ENCODE measurements at regions not wholly inside any gene's neighbourhood (a gene's known extent, or its start where the extent isn't known, plus 50 kb on each side); places are given as distances from the start of the nearest gene placed in this dataset.

DNA sequence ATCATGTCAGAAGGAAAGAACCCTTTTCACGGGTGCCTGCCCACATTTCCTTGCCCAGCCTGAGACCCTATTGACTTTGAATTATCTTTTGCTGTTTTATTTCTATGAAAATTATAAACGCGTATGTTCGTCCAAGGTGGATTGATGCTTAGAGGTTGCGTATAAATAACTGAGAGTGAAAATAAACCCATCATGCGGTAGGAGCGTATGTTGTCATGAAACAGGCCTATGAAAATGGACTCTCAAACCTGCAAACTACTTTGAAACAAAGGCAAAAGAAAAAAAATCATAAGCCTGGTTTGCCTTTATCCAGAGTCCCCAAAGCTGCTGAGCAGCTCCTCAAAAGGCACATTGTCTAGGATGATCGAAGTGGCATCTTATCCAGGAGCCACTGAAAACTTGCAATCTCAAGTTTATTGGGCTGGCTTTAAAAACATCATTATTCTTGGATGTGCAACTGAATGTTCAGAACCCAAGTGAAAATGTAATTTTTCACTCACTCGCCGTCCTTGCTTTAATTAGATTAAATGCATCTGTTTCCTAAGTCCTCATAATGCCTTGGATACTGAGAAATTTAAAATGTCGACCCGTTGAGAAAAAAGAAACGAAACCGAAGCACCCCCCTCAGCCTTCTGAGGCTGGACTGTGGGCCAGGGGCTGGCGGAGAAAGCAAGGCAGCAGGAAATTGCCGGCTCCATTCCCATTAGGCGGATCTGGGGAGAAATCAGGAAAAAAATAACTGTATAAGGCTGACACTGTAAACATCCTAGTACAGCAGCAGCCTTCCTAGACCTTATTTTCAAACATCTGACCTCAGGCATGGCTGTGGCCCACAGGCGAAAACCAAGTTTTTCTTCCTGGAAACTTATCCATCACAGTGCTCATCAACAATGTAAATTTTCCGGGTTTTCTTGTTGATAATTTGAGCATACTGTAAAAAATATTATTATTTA is 82.9 kb upstream of the PPARA start:
- DNase-seq = no peak

GRCh38 chr22:46068181-46068592 is 82.1 kb upstream of the PPARA start:
- DNase-seq = no peak

DNA sequence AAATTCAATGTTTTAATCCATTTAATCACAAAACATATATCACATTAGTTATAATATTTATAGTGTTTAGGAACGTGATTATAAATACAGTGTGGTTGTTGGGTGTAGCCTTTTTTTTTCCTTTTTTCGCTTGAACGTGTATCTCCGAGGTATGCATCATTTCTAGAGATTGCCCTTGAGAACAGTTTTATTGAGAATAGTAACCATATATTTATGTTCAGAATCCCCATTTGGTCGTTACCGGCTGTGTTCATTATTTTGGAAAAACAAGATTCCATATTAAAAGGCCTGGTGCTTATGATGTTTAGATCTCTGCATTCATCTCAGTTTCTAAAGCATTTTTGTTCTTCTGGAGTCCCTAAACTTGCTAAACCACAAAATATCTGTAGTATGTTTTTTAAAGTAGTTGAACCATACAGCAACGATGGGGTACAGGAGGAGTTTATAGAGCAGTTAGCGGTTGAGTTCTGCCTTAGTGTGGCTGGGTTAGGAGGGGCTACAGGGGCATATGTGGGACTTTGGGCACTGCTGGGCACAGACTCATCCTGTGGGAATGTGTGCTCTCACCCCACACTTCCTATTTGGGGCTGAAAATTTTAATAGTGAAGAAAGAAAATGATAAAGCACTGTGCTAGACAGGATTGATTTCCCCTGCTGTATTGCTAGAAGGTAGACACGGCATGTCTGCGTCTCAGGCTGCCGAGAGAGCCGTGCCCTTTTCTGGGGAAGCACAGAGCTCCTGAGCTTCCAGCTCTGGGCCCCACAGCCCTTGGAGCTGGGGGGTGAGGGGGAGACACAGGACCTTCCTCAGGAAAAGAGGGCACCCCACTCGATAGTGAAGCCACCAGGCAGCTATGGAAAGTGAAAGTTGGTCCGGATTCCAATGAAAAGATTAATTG is 81.5 kb upstream of the PPARA start:
- no peak for DNase-seq

GRCh38 chr22:46069521-46070214 is 80.7 kb upstream of the PPARA start:
- no peak for DNase-seq

DNA sequence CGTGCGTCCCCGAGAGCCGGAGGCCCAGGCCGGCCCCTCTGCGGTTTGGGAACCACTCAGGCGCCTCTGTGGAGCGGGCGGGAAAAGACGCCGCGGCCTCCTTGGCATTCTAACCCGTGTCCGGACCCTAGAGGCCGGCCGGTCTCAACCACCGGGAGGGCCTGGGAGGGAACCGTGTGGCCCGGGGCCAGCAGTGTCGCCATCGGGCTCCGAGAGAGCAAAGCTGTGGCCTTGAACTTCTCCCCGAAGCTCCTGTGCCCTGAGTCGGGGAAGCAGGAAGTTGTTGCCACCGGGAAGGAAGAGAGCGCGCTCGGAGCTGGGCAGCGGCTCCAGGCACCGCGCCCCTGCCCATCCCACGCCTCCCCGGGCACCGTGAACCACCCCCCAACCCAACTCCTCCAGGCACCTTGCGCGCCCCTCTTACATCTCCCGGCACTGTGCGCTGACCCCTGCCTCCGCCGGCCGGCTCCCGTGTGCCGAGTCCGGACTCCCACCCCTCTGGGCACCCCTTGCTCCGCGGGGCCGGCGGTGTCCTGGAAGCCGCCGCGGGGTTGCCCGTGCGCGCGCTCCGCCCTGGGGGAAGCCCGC is 80.0 kb upstream of the PPARA start:
- no peak for DNase-seq

DNA sequence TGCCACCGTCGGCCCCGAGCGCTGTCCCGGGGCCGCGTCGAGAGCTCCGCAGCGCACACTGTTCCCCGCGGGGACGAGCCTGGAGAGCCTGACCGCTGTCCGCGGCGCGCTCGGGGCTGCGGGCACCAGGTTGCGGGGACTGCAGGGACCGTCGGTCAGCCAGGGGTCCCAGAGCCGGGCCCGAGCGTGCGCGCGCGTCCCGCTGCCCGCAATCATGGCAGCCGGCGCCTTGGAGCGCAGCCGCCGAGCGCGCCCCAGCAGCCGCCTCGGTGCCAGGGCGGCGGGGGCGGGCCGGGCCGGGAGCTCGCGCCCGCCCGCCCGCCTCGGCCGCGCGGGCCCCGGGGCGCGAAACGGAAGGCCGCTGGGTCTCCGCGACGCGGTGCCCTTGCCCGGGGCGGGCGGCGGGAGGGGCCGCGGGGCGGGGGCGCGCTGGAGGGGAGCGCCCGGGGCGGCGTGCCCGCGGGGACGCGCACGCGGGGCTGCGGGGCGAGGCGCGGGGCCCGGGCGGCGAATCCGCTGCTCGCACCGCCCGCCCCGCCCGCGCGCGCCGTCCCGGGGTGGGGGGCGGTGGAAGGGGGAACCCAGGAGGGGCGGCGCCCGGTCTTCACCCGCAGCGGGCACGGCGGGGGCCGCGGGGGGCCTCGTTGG is 79.4 kb upstream of the PPARA start:
- DNase-seq = no peak

DNA sequence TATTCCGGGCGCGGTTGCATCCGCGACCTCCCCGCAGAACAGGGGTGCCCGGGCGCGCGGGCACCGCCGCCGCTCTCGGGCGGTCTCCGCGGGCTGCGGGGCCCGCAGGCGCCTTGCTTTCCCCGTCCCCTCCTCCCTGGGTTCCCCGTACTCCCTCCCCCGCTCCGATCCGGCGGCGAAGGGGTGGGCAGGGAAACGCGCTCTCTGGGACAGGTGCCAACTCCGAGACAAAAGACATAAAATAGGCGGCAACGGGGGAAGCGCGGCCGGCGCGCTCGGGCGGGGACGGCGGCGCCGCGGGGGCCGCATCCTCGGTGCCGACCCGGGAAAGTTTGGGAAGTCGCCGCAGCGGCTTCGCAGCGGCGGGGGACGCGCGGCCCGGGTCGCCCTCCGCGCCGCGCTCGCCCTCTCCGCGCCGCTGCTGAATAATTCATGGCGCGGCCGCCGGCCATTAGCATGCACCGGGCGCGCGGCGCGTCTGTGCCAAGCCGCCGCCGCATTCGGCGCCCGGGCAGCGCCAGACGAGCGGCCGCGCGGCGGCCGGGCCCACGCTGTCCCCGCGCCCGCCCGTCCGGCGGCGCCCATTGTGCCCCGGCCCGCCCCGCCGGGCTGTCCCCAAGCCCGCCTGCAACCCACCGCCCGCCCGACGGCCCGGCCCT is 78.7 kb upstream of the PPARA start:
- DNase-seq = no peak

DNA sequence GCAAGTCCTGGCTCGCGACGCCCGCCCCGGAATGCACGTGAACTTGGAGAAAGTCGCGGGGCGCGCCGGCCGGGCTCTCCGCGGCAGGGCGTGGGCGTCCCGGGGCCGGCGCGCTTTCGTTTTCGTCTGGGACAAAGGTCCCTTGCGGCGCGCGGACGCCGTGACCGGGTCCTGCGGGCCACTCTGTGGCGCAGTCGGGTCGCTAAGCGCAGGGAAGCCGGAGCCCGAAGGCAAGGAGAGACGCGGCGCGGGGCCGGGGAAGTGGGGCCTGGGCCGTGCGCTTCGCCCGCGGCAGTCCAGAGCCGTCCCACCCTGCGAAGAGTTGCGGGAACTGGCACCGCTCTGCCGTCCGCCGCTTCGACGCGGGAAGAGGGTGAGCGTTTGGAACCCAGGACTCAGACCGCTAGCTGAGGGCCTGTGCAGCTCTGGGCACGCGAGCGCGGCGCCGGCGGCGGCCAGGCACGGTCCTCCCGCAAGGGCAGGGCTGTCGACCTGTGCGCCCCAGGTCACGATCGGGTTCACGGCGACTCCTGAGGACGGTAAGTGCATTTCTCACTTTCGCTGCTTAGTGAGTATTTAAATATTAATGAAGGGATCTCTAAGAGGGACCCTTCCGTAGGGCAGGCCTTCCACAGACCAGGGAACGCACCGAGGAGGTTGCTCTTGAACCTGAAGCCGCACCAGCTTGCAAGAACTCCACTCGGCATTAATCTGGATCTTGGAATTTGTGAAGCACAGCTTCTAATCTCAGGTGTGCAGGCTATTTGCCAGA is 78.0 kb upstream of the PPARA start:
- DNase-seq = no peak

GRCh38 chr22:46072981-46073682 is 77.2 kb upstream of the PPARA start:
- no peak for DNase-seq

DNA sequence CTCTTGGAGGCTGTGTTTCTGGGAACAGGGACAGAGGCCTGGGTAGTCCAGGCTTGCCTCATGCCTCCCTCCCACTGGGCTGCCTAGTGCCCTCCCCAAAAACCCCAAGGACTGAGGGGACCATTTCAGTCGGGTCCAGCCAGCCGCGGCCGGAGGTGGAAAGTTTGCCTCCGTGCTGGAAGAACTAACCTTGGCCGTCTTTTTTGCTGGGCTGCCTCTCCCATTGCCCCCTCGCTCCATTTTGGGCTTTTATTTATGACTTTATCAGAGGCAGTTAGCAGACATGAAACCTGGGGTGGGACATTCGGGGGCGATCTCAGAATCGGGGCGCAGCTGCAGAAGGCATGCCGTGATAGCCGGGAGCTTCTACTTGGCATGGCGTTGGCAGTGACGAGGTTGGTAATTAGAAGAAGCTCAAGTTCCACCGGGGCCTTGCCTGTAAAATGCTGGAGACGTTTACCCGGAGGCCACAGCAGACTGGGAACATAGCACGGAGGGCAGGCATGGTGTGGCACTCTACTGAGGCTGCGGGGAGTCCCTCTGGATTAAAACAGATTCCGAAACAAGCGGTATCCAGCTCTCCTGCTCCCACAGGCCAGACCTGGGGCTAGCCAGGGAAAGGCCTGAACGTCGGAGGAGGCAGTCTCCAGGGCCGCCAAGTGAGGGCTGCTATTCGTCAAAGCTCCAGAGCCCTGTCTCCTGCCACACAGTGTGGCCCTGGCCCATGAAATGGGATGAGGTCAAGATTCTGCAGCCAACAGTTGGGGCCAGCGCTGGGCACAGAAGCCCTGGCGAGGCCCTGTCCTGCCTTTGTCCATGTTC is 76.4 kb upstream of the PPARA start:
- DNase-seq = no peak

GRCh38 chr22:46074771-46075551 is 75.4 kb upstream of the PPARA start:
- DNase-seq = no peak

DNA sequence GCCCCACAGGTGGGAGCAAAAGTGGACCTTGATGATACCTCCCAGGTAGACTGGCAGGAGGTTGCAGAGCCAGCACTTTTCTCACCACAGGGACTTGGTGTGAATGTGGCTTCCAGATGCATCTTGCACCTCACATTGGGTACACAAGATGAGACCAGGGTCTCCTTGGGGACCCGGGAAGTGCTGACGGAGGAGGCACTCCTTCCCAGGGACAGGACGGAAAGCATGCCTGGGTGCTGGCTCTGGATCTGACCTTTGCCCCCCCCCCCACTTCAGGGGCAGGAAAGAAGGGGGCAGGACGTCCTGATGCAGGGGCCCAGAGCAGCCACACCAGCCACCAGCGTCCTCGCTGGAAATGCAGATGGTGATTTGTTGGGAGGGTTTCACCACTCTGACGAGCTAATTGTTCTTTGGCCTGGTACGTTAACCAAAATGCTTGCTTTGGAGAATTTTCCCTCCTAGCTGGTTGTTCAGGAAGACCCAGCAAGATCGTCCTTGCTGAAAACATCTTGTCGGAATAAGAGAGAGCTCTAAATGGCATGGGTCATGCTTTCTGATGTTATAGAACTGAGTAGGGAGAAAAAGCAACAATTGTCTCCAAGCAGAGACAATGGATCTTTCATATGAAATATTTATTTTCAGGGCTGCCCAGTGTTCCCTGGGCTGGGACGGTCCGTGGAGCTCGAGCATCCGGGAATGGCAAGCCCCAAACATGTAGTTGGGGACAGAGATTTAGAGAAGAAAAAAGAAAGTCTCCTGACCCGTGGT is 74.4 kb upstream of the PPARA start:
- no peak for DNase-seq

- DNase-seq = no peak
Observed at GRCh38 chr22:46076651-46077339, 73.5 kb upstream of the PPARA start.

GRCh38 chr22:46077669-46078099 is 72.6 kb upstream of the PPARA start:
- no peak for DNase-seq

DNA sequence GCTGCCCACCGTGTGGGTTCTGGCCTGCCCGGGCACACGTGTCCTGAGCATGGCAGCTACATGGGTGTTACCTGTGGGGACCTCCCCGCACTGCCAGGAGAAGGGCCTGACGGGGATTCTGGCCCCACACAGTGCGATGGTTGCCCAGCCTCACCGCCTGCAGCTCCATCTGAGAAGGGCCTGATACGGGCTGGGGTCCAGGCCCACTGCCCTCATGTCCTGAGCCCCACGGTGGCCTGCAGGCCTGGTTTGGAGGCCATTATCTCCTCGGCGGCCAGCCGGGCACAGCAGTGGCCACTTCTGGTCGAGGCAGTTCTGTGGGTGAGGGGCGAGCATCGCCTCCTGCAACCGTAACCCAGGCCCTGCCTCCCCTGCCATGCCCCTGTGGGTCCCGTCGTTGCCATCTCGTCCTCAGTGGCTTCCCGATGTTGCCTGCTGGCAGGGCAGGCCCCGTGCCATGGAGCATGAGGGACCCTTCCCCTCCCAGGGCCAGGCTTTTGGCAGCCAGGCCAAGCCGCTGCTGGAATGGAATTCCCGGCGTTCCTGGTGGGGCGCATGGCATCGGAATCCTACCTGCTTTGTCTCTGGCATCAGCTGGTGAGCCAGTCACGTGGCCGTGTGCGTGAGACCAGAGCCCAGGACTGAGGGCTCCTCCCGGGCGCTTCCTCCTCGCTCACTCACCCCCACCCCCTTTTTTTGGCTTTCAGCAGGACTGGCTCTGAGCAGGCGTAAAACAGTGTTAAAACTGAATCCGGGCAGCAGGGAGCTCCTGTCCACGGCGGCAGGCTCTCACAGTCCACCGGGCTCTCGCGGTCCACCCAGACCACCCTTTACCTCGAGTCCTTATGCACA is 71.9 kb upstream of the PPARA start:
- DNase-seq = no peak

Measured in activated gamma-delta T cell (primary cell).